Stomach (tissue), 4 donors: ENCODE measurements at regions not wholly inside any gene's neighbourhood (a gene's known extent, or its start where the extent isn't known, plus 50 kb on each side); places are given as distances from the start of the nearest gene placed in this dataset.

ENCODE experiments used
- EP300 ChIP-seq: sonication (generic); formaldehyde crosslinking; IDR thresholded peaks from one replicate; pipeline ENCODE4 v1.6.1; 2017; ENCODE audit warnings: antibody characterized with exemption
- POLR2A ChIP-seq, 4 donors: fragments of 450-650 bp; IDR thresholded peaks; one replicate each; pipeline ENCODE4 v1.6.1; 2016; ENCODE audit warnings: antibody characterized with exemption in 4 of 4, control low read depth in 2 of 4, mild to moderate bottlenecking in 1 of 4, moderate library complexity in 1 of 4
- POLR2AphosphoS5 ChIP-seq, 3 donors: sonication (generic); formaldehyde crosslinking; IDR thresholded peaks; one replicate each; pipeline ENCODE4 v1.6.1; 2016; ENCODE audit warnings: antibody characterized with exemption in 3 of 3
- TF ChIP-seq, protein P1 (sequence below), 7 experiments: fragments of 450-650 bp in 4 of 7; fragments of 200-600 bp in 3 of 7; sonication (generic) in 3 of 7; IDR thresholded peaks; one replicate each; pipeline ENCODE4 v1.5.1; 2016 to 2019; ENCODE audit warnings: antibody characterized with exemption in 7 of 7, control low read depth in 2 of 7, mild to moderate bottlenecking in 1 of 7

DNA sequence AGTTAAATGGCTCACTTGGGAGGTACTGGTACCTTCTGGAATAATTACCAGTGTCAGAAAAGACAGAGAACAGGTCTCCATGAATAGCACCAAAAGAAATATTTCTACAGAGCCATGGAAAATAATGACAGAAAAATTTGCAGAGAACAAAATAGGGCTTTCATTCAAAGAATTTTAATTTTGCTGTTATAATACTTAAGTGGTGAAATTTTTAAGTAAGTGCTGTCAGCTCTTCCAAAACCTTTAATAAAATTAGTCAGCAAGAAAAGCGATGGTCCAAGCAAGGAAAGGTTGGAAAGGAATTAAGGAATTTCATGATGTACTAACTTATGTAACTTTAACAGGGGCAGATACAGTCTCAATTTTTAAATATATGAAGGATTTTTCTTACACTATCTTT, 359.2 kb downstream of the NR2F1-AS1 start:
- TF ChIP-seq POLR2A (IDR thresholded peaks at IDR 0.05) (no peak), POLR2AphosphoS5 (IDR thresholded peaks at IDR 0.05) (no peak), EP300 (no peak)
- TF ChIP-seq, protein P1, sequence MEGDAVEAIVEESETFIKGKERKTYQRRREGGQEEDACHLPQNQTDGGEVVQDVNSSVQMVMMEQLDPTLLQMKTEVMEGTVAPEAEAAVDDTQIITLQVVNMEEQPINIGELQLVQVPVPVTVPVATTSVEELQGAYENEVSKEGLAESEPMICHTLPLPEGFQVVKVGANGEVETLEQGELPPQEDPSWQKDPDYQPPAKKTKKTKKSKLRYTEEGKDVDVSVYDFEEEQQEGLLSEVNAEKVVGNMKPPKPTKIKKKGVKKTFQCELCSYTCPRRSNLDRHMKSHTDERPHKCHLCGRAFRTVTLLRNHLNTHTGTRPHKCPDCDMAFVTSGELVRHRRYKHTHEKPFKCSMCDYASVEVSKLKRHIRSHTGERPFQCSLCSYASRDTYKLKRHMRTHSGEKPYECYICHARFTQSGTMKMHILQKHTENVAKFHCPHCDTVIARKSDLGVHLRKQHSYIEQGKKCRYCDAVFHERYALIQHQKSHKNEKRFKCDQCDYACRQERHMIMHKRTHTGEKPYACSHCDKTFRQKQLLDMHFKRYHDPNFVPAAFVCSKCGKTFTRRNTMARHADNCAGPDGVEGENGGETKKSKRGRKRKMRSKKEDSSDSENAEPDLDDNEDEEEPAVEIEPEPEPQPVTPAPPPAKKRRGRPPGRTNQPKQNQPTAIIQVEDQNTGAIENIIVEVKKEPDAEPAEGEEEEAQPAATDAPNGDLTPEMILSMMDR (IDR thresholded peaks at IDR 0.05) = no peak
